H54 (cell line): ENCODE measurements at regions not wholly inside any gene's neighbourhood (a gene's known extent, or its start where the extent isn't known, plus 50 kb on each side); places are given as distances from the start of the nearest gene placed in this dataset.
A peak's percentile ranks its signal among the peaks of the same experiment; 100 is the strongest.

ENCODE experiments used
- DNase-seq: peaks from one replicate; pipeline ENCODE4 v3.0.0; 2011; ENCODE audit warnings: low spot score, mixed read lengths; ENCODE audit not compliant: insufficient read length
- FAIRE-seq: peaks from 3 replicates; lab custom pipeline; 2011; peaks lifted over from hg19 to GRCh38; lab: Jason Lieb, UNC
- POLR2A ChIP-seq: IDR thresholded peaks from 2 replicates; pipeline ENCODE4 v1.6.1; 2011; ENCODE audit warnings: low read depth, mild to moderate bottlenecking, low read length

DNA sequence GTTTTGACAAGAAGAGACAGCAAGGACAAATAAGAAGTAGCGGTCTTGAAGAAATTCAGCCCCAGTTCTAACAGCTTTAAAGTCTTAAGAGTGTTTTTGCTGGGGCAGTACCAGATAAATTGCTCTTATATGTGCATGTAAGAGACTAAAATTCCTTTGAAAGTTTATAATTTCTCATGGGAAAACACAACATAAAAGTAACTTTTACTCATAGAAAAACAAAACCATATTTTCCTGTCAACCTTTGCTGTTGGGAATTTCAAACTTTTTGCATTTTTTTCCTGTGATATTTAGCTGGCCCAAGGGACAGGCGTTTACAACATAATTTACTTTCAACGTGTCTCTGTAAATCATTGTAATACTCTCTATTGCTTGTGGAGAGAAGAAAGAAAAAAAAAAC is 767.8 kb upstream of the ZEB2 start:
- TF ChIP-seq POLR2A: no peak
- FAIRE-seq: no peak
- no peak for DNase-seq

DNA sequence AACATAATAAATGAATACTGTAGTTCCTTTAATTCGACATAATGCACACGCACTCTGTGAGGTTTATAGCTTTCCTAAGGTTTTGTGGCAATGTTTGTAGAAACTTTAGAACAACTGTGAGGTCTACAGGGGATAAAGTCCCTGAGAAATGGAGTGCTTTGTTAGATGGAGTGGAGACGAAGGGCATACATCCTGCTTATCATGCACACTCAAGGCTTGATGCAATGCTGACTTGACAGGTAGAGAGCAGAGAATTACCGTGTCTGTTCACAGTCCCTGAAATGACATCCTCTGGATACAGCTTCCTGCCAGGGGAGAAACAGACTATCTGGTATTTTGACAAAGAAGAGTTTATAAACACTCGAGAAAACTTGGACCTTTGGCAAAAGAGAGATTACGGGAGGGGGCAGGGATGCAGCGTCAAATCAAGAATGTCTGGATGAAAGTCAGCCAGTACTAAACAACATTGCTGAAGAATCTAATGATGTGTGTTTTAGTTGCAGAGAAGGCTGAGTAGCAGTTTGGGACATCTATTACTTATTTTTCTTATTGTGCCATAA is 766.9 kb upstream of the ZEB2 start:
- DNase-seq (no peak), FAIRE-seq (no peak)
- TF ChIP-seq POLR2A: no peak

DNA sequence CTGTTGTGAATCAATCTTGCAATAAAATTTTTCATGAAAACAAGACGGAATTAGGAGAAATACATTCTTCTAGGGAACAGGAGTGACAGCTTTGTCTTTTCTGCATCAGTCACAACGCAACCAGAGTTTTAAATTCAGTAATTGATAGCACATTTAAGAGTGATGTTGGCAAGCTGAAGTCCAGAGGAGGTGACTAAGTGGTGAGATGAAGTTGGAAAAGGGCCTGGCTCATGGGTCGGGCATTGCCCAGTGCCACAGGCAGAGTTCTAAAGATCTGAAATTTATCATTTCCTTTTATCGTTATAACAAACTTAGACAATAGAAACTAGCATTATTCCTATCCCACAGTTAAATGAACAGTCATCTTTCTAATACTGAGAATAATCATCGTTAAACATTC is 764.6 kb upstream of the ZEB2 start:
- no peak for FAIRE-seq
- no peak for TF ChIP-seq POLR2A
- no peak for DNase-seq

DNA sequence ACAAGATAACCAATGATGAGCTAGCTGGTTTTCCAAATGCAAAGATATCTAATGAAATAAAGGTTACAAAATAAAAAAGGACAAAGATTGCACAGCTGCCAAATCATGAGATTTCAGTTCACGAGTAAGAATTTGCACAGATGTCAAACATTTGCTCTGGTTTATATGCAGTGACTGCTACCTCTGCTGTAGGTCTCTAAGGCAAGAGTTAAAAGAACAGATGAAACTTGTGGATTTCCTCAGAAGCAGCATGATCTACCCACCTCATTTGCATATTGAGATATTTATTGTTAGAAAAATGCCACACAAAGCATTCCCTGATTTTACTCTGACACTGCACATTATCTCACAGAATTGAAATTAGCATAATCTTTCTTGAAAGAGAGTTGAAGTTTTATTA is 763.2 kb upstream of the ZEB2 start:
- DNase-seq (no peak), FAIRE-seq (no peak)
- no peak for TF ChIP-seq POLR2A

DNA sequence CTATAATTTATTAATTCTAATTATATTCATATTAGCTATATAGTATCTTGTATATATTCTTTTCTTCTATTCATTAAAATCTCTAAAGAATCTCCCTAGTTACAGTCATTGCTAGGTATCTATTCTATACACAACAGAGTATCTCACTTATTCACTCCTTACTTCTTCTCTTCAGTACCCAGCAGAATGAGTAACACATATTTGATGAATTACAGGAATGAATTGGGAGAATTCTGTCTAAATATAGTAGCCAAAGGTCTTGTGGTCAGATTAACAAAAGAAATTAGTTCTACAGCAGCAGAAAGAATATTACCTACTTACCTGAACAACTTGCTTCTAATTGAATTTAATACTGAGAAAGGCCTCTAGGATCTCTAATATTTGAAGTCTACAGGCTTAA is 758.0 kb upstream of the ZEB2 start:
- no peak for FAIRE-seq
- TF ChIP-seq POLR2A: no peak
- DNase-seq: no peak

DNA sequence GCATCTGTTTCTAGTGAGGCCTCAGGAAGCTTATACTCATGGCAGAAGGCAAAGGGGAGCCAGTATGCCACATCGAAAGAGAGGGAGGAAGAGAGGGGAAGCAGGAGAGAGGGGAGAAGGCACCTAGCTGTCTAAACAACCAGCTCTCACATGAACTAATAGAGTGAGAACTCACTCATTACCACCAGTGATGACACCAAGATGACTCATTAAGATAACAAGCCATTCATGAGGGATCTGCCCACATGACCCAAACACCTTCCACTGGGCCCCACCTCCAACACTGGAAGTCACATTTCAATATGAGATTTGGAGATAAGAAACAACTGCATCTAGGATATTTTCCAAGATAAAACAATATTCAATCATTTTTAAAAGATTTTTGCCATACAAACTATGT is 753.9 kb upstream of the ZEB2 start:
- FAIRE-seq (peak; percentile 43), DNase-seq (no peak)
- no peak for TF ChIP-seq POLR2A

DNA sequence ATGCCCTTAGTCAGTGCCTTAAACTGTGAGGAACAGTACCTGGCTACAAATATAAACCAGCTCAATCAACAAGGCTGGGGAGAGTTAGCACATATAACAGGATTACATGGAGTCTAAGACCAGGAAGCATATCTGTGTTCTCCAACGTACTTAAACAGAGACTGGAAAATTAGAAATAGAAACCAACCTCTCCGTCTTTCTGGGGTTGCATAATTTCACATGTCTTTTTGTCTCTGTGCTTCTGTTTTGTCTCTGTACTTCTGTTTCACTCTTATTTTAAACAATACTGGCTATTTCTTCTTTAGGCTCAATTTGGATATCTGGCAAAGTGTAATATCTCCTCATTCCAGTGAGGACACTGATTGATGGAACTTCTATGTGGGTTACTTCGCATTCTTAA is 749.0 kb upstream of the ZEB2 start:
- no peak for TF ChIP-seq POLR2A
- no peak for FAIRE-seq
- DNase-seq: no peak

DNA sequence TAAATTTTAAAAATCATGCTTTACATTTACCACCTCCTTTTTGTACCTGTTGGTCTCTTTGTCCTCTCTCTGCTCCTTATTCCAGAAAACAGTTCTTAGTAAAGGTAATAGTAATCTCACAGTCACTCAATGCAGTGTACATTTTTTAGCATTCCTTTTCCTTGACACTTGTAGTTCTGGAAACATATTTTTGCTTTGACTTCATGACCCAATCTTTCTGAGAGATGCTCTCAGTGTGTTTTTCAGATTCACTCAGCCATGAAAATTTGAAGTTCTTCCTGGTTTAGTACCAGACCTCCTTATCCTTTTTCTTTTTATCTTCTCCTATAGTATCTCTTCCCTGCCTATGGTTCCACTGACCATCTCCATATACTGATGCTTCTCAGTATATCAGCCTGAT is 747.5 kb upstream of the ZEB2 start:
- TF ChIP-seq POLR2A: no peak
- no peak for DNase-seq
- no peak for FAIRE-seq

DNA sequence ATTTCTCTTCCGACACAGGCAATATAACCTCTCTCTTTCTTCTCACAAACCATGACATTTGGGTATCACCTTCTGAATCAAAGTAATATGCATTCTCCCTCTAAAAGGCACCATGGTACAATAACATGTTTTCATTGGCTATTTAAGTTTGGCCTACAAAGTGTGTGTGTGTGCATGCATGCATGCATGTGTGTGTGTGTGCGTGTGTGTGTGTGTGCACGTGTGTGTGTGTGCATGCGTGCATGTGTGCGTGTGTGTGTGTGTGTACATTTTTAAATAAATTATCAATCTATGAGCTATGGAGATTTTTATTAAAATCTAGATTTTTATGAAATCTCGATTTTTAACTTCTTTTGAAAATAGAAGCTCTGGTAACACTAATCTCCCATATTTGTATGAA is 745.3 kb upstream of the ZEB2 start:
- FAIRE-seq: no peak
- DNase-seq: no peak

DNA sequence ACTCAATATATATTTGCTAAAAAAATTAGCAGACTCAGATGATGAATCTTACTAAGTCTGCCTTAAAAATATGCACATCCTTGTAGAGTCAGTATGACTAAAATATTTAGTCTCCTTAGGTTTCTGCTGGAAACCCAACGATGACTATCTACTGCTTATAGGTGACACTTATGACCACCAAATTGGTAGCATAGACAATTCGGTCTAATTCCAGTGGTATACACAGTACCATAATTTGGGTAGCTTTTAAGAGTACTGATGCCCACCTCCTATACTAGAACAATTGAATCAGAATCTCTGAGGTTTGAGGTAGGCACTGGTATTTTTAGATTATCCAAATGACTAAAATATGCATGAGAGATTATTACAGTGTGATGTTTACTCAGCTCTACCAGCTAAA is 740.8 kb upstream of the ZEB2 start:
- no peak for TF ChIP-seq POLR2A
- DNase-seq (no peak), FAIRE-seq (no peak)

More for the DNA sequence above, 745.3 kb upstream of the ZEB2 start:
- TF ChIP-seq POLR2A: no peak

DNA sequence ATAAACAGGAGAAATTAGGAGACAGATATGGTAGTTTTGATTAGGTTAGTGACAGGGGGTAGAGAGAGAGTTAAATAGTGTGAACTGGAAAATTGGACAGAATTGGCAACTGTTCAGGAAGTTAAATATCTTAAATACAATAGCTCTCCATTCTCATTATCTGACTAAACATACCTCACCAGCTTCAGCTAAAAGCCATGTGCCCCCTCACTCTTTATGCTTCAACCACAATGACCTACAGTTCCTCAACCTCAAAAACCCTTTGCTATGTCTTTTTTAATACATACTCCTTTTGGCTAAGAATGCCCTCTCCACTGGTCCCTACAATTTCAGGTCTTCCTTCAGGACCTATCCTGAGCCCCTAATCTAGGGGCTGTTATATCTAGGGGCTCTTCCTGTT is 740.2 kb upstream of the ZEB2 start:
- no peak for TF ChIP-seq POLR2A
- no peak for DNase-seq
- no peak for FAIRE-seq

DNA sequence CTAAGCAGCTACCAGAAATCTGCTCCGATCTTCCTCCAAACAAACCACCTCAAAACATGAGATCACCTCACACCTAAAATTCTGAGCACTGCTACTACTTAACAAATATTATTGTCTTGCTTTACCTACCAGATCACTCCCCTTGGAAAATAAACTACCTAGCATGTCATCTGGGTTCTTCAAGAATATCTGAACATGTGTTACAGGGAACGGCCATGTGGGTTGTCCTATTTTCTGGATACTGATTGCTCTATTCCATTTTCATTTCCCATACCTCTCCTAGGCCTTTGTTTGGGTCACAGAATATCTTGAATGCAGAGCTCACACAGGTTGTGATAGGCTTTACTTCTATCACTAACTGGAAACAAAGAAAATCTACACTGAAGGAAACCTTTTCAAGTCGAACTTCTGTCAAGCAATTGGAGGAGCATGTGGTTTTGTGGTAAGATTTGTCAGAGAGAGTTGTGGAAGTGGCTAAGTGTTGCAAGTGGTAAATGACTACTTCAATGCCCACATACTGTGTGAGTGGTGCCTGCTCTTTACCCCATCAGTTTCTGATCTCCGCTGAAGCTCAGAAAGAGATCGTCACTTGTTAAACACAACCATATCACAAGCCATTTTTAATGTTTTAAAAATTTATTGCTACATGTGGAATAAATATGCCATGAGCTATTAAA is 739.1 kb upstream of the ZEB2 start:
- TF ChIP-seq POLR2A: no peak
- peak; percentile 33 for FAIRE-seq
- no peak for DNase-seq

DNA sequence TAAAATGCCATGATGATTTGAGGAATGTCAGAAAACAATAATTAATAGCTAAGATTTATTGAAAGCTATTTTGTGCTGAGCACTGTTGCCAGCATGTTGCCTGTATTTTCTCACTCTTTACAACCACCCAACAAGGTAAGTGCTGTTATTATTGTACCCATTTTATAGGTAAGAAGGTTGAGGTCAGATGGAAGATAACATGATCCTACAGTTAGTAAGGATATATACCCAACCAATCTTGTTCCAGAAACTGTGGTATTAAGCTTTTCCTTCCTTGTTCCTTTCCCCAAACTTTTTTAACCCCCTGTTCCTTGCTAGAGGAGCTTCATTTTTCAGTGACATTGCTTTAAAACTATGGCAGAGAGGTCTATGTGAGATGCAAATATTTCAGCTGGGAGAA is 738.0 kb upstream of the ZEB2 start:
- DNase-seq (no peak), FAIRE-seq (no peak)
- no peak for TF ChIP-seq POLR2A

DNA sequence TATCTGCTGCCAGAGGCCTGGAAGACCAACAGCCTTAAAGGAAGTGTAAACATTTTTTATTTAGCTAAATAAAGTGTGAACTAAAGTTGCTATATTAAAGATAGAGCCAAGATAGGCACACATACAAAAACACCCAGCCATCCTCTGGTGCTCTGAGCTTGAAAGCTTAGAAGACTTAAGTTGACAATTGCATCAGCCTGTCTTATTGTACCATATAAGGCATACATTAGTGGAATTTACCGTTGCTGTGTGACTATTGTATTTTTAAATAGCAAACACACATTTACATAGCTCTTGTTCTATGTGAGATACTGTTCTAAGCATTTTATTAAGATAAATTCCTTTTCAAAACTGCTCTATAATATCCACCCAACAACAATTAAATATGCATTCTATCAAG is 736.6 kb upstream of the ZEB2 start:
- TF ChIP-seq POLR2A: no peak
- DNase-seq (no peak), FAIRE-seq (no peak)

DNA sequence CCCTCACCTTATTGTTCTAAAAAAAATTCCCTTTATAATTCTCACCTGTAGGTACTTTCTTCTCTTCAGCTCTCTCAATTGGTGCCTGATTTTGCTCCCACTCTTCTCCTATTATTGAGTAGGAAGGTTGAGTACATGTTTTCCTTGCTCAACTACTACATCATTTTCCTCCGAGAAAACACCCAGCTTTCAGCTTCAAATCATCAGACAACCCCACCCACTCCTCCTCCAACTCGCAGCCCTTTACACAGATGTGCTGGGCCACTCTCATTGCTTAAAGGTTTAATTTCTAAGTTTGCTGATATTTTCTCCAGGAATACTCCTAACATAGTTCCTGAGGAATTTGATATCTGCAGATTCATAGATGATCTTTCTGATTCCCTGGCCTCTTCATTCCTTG is 734.4 kb upstream of the ZEB2 start:
- no peak for TF ChIP-seq POLR2A
- FAIRE-seq (no peak), DNase-seq (no peak)

DNA sequence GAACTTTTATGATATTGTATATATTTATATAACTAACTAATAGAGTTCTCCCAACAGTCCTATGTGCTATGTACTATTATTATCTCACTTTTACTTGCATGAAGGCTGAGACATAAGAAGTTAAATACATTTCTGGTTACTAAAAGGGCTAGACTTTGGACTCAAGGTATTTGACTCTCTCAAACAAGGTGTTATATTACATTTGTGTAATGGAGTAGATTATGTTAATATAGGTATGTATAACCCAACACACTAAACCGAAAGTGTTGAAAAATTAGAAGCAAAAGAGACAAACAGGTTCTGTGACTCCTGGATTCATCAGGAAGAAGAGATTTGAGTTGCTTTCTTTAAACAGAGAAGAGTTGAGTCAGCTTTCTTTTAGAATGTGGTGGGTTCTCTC is 733.6 kb upstream of the ZEB2 start:
- DNase-seq: no peak
- FAIRE-seq: no peak
- TF ChIP-seq POLR2A: no peak
